ENCODE measurements at regions not wholly inside any gene's neighbourhood (a gene's known extent, or its start where the extent isn't known, plus 50 kb on each side); places are given as distances from the start of the nearest gene placed in this dataset.
"Not testable (repeated sequence)": the region's sequence is repeated elsewhere in the genome, so short reads cannot be mapped to it uniquely, and the experiment has no call there.

- Histone ChIP-seq H3K36me3 (no peaks in the 10 kb centered on the region), H3K27ac (no peak overlapping the region), H3K27me3 (replicated peaks; ENCODE audit: insufficient read depth) (no peaks in the 10 kb centered on the region), H3K4me1 (ENCODE audit: control insufficient read depth in 1 of 2, low read depth in 2 of 2) (no peaks in the 10 kb centered on the region), H3K4me3 (no peak overlapping the region), H3K9me3 (no peaks in the 10 kb centered on the region)
- TF ChIP-seq CTCF (IDR thresholded peaks at IDR 0.05) = no peak
- DNase-seq (ENCODE audit: low spot score) (no peak), ATAC-seq (ENCODE audit: insufficient number of reproducible peaks, low FRiP score, low read depth) (no peak)
Measured at GRCh38 chr2:61597300-61598289, 59.4 kb upstream of the XPO1 start.

DNA sequence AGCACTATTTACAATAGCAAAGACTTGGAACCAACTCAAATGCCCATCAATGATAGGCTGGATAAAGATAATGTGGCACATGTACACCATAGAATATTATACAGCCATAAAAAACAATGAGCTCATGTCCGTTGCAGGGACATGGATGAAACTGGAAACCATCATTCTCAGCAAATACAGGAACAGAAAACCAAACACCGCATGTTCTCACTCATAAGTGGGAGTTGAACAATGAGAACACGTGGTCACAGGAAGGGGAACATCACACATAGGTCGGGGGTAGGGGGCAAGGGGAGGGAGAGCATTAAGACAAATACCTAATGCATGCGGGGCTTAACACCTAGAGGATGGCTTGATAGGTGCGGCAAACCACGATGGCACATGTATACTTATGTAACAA lies 56.0 kb upstream of the XPO1 start:
- H3K4me3 ChIP-seq; H3K27ac ChIP-seq; H3K4me1 ChIP-seq (ENCODE audit: control insufficient read depth in 1 of 2, low read depth in 2 of 2); H3K27me3 ChIP-seq (replicated peaks; ENCODE audit: insufficient read depth); ATAC-seq (ENCODE audit: insufficient number of reproducible peaks, low FRiP score, low read depth); H3K36me3 ChIP-seq; DNase-seq (ENCODE audit: low spot score); H3K9me3 ChIP-seq: not testable (repeated sequence)

DNA sequence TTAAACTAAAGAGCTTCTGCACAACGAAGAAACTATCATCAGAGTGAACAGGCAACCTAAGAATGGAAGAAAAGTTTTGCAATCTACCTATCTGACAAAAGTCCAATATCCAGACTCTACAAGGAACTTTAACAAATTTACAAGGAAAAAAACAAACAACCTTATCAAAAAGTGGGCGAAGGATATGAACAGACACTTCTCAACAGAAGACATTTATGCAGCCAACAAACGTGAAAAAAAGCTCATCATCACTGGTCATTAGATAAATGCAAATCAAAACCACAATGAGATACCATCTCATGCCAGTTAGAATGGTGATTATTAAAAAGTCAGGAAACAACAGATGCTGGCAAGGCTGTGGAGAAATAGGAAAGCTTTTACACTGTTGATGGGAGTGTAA lies 55.5 kb upstream of the XPO1 start:
- not testable (repeated sequence) for H3K27me3 ChIP-seq (replicated peaks; ENCODE audit: insufficient read depth); DNase-seq (ENCODE audit: low spot score); ATAC-seq (ENCODE audit: insufficient number of reproducible peaks, low FRiP score, low read depth); H3K36me3 ChIP-seq; H3K4me1 ChIP-seq (ENCODE audit: control insufficient read depth in 1 of 2, low read depth in 2 of 2); H3K9me3 ChIP-seq; H3K4me3 ChIP-seq; H3K27ac ChIP-seq

DNA sequence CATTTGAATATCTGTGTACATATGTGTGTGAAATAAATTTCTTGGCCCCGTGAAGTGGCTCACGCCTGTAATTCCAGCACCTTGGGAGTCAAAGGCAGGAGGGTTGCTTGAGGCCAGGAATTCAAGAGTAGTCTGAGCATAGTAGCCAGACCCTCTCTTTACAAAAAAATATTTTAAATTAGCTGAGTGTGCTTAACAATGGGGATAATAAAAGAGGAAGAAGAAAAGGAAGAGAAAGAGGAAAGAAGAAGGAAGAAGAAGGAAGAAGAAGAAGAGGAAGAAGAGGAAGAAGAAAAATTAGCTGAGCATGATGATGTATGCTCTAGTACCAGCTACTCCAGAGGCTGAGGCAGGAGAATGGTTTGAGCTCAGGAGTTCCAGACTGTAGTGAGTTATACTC lies 52.1 kb upstream of the XPO1 start:
- ATAC-seq (ENCODE audit: insufficient number of reproducible peaks, low FRiP score, low read depth) (no peak), DNase-seq (ENCODE audit: low spot score) (no peak)
- no peak for TF ChIP-seq CTCF (IDR thresholded peaks at IDR 0.05)
- Histone ChIP-seq H3K4me3 (no peak overlapping the region), H3K9me3 (no peaks in the 10 kb centered on the region), H3K27me3 (replicated peaks; ENCODE audit: insufficient read depth) (no peaks in the 10 kb centered on the region), H3K27ac (no peak overlapping the region), H3K4me1 (ENCODE audit: control insufficient read depth in 1 of 2, low read depth in 2 of 2) (no peaks in the 10 kb centered on the region), H3K36me3 (no peaks in the 10 kb centered on the region)

DNA sequence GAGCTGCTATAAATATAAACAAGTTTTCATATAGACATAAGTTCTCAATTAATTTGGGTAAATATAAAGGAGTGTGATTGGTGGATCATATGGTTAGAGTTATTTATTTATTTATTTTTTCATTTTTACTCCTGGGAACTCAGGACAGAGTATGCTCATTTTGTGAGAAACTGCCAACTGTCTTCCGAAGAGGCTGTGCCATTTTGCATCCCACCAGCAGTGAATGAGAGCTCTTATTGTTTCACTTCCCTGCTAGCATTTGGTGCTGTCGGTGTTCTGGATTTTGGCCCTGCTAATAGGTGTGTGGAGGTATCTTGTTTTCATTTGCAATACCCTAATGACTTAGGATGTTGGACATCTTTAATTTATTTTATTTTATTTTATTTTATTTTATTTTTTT lies 50.4 kb upstream of the XPO1 start:
- Histone ChIP-seq H3K27ac (no peak overlapping the region), H3K4me3 (no peak overlapping the region), H3K9me3 (no peaks in the 10 kb centered on the region), H3K36me3 (no peaks in the 10 kb centered on the region), H3K27me3 (replicated peaks; ENCODE audit: insufficient read depth) (no peaks in the 10 kb centered on the region), H3K4me1 (ENCODE audit: control insufficient read depth in 1 of 2, low read depth in 2 of 2) (no peaks in the 10 kb centered on the region)
- TF ChIP-seq CTCF (IDR thresholded peaks at IDR 0.05) = no peak
- ATAC-seq (ENCODE audit: insufficient number of reproducible peaks, low FRiP score, low read depth) (no peak), DNase-seq (ENCODE audit: low spot score) (no peak)
